Right renal cortex interstitium (tissue), 3 donors: ENCODE measurements at regions not wholly inside any gene's neighbourhood (a gene's known extent, or its start where the extent isn't known, plus 50 kb on each side); places are given as distances from the start of the nearest gene placed in this dataset.

Experiments used
- DNase-seq, 3 donors: peaks; one replicate each; pipeline ENCODE4 v3.0.0-alpha.2; 2013; ENCODE audit warnings: low read depth in 3 of 3, low spot score in 2 of 3

DNA sequence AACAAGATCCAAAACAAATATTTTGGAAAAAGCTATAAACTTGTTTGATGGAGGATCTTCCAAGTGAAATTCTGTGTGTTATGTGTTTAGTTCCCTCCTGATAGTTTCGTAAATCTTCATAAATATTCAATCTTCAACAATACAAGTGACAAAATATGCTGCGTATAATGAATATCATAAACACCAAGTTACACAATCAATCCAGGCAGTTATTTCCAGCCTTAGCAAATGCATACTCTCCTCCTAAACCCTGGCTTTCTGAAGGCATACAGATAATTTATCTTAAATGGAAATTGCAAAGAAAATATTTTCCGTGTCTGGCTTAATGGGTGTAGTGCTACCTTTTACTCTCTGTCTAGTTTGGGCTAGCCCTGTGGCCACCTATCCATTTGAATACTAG is 864.9 kb upstream of the ZWINT start:
- no peak for DNase-seq

DNA sequence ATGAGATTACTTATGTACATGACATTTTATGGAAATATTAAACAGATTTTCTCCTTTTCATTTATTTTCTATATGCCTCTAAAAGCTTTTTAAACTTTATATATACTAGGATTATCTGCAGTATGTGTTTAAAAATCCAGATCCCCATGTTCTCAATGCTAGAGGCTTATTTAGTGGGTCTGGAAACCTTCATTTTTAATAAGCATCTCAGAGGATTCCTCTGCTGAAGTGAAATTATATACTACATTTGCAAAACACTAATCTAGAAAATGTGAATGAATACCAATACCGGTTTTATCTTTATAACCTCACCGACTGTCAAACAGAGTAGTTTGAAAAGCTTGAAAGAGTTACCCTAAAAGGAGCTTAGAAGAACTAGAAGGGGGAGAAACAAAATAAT is 863.8 kb upstream of the ZWINT start:
- no peak for DNase-seq

DNA sequence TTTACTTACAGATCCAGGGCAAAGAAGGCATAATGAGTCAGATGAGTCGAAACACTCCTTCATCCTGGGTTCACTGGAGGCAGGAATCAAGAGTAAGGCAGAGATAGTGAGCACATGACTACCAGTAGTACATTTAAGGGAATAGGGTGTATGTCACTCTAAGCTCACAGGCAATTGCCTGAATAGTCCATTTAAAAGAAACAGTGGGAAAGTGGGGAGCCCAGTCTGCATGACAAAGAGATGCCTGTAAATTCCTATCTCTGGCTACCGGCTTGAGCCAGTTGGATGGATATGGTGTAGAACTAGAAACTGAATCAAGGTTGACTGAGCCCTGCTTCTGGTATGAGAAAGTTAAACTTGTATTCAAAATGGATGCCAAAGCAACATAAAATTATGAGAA is 861.5 kb upstream of the ZWINT start:
- DNase-seq = no peak

DNA sequence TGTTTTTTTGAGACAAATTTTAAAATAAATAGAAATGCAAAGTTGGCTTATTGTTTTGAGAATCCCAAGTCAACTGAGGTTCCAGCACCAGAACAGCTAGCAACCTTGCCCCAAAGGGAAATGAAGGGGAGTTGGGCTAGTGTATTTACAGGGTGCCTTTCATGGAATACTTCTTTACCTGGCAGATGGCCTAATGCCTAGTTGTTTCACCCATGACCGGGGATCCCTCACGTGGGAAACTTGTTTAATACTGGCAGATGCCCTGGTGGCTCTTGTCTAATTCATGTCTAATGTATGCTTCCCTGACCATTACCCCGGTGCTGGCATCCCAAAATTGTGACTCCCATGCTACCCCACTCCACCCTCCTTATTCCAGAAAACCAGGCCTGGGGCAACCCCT is 861.1 kb upstream of the ZWINT start:
- no peak for DNase-seq

DNA sequence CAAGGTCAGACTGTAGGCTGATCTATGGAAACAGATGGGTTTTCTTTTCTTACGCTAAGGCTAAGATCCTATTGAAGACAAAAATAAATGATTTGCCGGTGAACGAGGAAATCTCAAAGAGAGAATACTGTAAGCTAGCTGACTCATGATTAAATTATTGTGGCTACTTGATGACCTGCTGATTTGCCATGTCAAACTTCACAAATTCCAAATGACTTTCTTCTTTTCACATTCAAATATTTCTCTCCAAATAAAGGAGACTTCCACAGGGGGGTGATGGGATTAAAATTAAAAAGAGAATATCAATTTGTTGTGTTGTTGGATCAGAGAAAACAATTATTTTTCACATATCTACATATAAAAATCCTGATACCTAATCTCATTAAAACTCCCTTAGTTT is 860.6 kb upstream of the ZWINT start:
- no peak for DNase-seq

DNA sequence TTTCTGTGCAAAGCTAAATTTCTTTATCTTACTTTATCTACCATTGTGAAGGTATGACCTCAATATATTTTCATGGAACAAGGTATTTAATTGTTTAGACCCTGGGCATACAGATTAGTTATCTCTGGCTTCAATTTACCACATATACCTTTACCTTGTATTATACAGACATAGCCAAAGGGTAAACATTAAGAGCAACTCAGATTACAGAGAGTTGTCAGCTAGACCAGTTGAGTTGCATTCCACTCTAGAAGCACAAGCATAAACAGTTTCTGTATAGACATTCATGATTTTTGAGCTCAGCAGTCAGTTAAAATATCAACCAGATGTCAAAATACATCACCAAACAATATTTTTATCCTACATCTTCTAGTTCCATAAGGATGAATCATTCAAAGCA is 857.3 kb upstream of the ZWINT start:
- DNase-seq = no peak

DNA sequence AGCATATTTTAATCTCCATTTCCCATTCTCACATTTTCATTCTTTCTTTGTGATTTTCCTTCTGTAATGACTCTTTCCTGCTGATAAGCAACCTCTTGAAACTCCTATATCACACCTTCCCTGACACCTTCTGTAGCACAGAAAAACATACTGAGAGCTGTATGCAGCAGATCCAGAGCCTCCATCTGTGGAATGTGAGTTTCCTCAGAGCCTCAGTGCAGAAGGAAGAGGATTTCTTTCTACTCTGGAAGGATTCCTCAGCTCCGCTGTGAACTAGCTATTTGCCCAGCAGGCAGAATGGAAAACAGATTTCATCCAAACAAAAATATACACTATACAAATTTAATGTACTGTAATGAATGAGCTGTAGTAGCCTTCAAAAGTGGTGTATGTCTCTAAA is 841.3 kb upstream of the ZWINT start:
- no peak for DNase-seq

DNA sequence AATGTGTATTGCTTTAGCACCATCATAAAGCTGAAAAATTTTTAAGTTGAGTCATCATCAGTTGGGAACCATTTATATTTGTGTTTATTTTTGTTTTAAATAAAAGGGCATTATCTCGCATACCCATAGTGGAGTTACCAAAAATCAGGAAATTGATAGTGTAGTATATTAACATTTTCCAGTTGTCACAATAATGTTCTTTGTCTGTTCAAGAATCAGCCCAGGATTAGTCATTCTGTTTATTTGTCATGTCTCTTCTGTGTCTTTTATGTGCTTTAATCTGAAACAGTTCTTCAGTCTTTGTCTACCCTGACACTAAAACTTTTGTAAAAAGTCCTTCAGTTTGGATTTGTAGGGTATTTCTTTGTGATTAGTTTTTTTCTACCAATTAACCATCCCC is 827.8 kb upstream of the ZWINT start:
- DNase-seq = no peak

DNA sequence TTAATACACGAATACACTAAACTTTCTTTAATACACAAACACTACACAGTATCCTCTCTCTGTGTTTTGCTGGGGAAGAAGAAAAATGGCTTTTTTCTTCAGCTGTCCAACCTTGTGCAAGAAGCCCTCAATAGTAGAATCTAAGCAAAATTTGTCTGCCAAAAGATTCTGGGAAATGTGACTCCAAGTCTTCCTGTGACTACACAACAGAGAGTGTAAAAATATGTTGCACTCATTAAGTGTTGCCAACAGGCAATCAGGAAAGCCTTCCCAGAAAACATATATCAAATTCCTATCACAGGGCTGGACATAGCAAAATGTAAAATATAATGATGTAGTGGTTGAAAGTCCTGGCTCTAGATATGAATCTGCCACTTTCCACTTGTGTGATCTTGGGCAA is 825.1 kb upstream of the ZWINT start:
- DNase-seq = no peak

DNA sequence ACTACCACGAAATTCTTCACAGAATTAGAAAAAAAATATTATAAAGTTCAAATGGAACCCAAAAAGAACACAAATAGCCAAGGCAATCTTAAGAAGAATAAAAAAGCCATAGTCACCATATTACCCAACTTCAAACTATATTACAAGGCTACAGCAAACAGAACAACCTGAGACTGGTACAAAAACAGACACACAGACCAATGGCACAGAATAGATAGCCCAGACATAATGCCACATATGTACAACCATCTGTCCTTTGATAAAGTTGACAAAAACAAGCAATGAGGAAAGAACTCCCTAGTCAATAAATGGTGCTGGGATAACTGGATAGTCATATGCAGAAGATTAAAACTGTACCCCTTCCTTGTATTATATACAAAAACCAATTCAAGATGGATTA is 808.5 kb upstream of the ZWINT start:
- no peak for DNase-seq

DNA sequence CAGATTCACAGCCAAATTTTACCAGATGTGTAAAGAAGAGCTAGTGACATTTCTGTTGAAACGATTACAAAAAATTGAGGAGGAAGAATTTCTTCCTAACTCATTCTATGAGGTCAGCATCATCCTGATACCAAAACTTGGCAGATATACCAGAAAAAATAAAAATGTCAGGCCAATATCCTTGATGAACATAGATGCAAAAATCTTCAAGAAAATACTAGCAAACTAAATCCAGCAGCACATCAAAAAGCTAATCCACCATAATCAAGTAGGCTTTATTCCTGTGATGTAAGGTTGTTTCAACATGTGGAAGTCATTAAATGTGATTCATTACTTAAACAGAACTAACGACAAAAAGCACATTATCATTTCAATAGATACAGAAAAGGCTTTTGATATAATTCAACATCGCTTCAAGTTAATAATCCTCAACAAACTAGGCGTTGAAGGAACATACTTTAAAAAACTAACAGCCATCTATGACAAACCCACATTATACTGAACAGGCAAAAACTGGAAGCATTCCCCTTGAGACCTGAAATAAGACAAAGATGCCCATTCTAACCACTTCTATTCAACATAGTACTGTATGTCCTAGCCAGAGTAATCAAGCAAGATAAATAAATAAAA is 807.7 kb upstream of the ZWINT start:
- no peak for DNase-seq

DNA sequence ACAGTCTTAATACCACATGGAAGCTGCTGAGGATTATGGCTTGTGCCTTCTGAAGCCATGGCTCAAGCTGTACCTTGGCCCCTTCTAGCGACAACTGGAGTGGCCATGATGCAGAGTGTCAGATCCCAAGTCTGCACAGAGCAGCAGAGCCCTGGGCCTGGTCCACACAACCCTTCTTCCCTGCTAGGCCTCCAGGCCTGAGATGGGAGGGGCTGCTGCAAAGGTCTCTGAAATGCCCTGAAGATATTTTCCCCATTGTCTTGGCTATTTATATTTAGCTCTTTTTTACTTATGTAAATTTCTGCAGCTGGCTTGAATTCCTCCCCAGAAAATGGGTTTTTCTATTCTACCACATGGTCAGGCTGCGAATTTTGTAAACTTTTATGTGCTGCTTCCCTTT is 804.6 kb upstream of the ZWINT start:
- DNase-seq = no peak

DNA sequence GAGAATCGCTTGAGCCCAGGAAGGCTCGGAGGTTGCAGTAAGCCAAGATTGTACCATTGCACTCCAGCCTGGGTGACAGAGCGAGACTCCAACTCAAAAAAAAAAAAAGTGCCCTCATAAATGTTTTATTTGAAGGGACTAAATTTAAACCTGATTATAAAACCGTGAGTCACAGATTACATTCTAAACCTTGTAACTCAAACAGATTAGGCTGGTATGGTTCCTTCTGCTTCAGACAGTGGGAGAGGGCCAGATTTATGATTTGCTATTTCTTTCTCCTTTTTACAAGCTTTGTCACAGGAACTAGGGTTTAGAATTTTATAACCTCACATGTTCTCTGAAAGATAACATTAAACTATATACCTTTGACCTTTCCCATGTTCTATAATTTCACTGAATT is 801.2 kb upstream of the ZWINT start:
- no peak for DNase-seq

DNA sequence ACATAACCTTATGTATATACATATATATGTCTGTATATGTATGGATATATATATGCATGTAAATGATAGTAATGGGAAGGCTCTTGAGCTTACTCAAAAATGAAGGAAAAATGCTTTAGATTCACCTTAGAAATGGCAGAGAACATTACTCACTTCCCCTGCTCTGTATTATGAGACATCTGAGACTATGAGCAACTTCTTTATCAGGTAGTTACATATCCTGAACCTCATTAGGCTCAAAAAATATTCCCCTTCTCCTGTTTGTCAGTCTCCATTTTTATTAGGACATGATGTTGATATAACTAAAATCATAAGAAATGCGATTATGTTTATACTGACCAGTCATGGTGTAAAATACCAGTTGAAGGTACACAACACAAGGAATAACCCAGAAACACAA is 800.1 kb upstream of the ZWINT start:
- no peak for DNase-seq

DNA sequence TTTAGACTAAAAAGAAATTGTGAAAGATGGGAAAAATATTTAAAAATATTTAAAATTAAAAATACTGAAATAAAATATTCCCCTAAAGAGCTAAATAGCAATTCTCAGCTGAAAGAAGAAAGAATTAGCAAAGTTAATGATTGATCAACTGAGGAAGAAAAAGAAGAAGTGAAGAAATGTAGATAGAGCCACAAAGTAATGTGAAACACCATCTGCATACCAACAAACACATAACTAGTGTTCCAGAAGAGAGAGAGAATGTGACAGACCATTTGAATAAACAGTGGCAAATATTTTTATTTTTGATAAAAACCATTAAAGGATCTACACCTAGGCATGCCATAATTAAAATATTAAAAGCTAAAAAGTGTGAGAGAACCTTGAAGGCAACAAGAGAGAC is 784.5 kb upstream of the ZWINT start:
- DNase-seq = no peak

DNA sequence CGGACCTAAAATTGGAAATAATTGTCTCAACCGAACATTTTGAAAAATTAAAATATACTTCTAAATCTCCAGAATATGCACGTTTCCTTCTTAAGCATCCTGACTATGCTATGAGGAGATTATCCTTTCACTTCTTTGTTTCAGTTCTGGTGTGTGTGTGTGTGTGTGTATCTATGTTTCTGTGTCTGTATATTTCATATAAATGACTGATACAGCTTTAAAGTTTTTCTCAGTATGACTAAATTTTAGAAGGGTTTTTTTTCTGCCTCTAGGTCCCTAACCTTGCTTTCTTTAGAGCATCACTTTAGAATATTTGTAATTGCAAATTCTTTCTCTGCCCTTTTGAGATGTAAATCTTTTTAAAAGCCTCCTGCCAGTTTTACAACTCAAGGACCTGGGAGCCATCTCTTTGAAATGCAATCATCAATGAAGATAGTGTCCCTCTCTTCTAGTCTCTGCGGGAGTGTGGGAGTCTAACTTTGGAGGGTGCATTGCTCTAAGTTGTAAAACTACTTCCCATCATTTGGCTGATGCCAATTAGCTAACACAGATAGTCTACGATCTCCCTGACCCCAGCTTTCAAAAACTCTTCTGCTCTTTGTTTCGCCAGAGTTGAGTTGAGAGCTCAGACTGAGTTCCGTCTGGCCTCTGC is 782.0 kb upstream of the ZWINT start:
- no peak for DNase-seq

DNA sequence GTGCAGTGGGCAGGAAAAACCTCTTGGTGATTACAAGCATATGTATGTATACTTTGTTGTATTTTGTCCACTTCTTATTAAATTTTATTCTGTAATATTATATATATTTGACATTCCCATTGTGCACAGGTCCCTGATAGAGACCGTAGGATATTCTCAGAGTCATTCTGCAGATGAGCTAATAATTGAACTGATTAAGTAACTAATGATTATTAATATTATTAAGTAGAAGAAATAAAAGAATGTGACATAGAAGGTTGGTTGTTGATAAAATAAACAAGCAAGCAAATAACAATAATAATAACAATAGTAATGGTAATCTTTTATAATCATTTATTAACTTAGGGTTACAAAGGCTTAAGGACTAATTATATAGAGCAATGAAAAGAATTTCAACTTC is 780.6 kb upstream of the ZWINT start:
- no peak for DNase-seq

DNA sequence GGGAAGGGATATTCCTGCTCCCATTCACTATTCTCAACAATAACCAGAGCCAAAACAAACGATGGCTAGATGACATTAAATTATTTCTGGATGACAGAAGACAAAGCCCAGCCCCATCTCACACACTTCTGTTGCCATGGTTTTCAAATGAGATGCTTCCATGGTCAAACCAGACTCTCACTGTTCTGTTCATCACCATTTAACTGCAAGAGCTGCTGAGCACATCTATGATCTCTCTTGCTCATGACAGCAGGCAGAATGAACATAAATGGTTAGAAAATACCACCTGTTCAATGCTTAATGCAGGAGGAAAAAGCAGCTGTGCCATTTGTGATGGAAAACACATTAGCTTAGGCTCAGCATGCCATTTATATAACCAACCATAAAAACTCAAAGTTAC is 758.6 kb upstream of the ZWINT start:
- no peak for DNase-seq

DNA sequence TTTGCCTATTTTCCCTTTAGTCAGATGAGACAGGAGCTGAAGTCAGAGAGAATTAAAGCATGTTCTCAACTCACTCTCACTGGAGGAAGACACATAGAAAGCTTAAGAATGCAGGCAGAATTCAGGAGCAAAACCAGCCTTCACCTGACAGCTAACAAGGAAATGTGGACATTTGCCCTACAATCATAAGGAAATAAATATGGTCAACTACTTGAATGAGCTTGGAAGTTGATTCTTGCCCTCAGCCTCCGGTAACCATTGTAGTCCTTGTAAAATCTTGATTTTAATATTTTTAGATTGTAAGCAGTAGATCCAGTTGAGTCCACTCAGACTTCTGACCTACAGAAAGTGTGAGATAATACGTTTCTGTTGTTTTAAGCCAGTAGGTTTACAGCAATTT is 752.5 kb upstream of the ZWINT start:
- no peak for DNase-seq

DNA sequence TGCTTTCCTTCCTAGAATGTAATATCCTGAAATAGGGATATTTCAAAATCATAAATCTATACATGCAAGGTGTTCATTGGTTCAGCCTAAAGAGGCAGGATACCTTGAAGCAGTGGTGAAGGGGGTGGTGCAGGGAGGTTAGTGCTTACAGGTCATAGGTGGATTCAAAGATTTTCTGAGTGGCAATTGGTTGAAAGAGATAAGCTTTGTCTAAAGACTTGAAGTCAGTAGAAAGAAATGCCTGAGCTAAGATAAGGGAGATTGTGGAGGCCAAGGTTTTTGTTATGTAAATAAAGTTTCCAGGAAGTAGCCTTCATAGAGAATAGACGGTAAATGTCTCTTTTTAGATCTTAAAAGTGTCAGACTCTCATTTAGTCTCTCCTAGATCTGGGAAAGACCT is 741.2 kb upstream of the ZWINT start:
- no peak for DNase-seq

DNA sequence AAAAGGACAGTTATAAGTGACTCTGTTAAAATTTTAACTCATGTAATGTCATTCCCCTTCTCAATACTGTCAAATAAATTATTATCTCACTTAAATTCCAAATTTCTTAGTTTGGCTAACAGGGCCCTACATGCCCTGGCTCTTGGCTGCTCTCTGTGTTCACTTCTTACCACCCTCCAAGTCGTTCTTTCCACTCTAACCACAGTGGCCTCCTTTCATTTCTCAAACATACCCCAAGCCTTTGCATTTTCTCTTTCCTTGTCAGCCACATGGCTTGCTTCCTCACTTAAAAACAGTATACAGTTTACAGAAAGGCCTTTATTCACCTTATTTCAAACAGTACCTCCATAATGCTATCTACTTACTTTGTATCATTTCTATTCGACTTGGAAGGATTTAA is 737.1 kb upstream of the ZWINT start:
- DNase-seq = no peak

DNA sequence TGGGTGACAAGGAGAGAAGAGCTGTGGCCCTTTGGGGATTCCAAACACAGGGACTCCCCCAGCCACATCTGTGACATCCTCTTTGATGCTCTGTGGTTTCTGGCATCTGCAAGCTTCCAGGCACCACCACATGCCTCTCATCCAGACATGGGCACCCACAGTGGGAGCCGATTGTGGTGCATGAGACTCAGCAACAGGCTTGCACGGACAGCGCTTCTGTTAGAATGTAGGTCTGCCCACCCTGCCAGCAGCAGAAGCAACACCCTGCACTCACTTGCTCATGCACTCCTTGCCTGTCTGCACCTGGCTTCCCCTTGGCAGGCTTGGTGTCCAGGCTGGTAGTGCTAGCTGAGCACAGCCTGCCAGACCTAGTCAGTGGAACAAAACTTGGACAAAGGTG is 735.0 kb upstream of the ZWINT start:
- DNase-seq = no peak

DNA sequence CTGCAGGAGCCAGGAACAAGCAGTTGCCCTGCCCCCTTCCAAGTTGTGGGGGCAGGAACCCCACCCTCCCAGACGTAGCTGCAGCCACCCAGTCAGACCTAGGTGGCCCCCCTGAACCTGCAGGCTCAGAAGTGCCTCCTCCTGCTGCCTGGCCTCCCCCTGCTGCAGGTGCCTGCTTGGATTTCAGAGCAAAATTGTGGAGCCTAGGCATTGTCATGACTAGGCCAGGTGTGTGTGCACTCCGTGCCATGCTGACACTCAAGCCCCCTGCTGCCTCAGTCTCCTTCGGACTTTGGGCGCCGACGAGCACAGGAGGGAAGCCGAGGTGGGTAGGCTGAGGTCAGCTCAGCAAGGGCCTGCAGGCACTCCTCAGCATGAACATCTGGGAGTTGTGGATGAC is 733.9 kb upstream of the ZWINT start:
- no peak for DNase-seq
